ENCODE measurements at regions not wholly inside any gene's neighbourhood (a gene's known extent, or its start where the extent isn't known, plus 50 kb on each side); places are given as distances from the start of the nearest gene placed in this dataset.

- no peak for DNase-seq
- H3K27me3 Mint-ChIP-seq (ENCODE audit: insufficient read depth, unreplicated experiment), result peaks cover 10% of the 10 kb centered on the region
- no peaks in the 10 kb centered on the region for H3K4me1 ChIP-seq
- no peaks in the 10 kb centered on the region for H3K36me3 ChIP-seq (ENCODE audit: control insufficient read depth, insufficient read depth, low read length)
- no peaks in the 10 kb centered on the region; the same call in 1 of the 2 replicates for H3K27me3 ChIP-seq (replicated peaks; ENCODE audit: control insufficient read depth, insufficient read depth, low read length)
- intact Hi-C loops (cut with micrococcal nuclease; ENCODE audit: unreplicated experiment), result no loop called here
- no peak overlapping the region for H3K4me3 ChIP-seq (ENCODE audit: low read depth, low read length)
- POLR2A ChIA-PET, result interaction anchor here (0.6 kb wide), 1 partner anchor 211 kb away, joined by 3 read pairs; no protein-coding TSS in a partner anchor
- no peaks in the 10 kb centered on the region for H3K36me3 Mint-ChIP-seq (ENCODE audit: insufficient read depth, unreplicated experiment)
- no TSS peak for BruUV-seq (replicated peaks)
- H3K27ac Mint-ChIP-seq (ENCODE audit: unreplicated experiment), result no peak overlapping the region
- no peak for TF ChIP-seq CTCF (IDR thresholded peaks at IDR 0.05; ENCODE audit: insufficient read depth in 1 of 2, low read depth in 1 of 2, low read length in 1 of 2, severe bottlenecking in 1 of 2, unreplicated experiment in 1 of 2)
- no peaks in the 10 kb centered on the region for H3K9me3 Mint-ChIP-seq (ENCODE audit: unreplicated experiment)
- H3K4me1 Mint-ChIP-seq (ENCODE audit: low read depth, unreplicated experiment), result no peaks in the 10 kb centered on the region
- CTCF ChIA-PET, result no interaction called here
- H3K4me3 Mint-ChIP-seq (ENCODE audit: unreplicated experiment), result no peak overlapping the region
- H3K9me3 ChIP-seq, result no peaks in the 10 kb centered on the region
Measured at GRCh38 chr10:58013406-58013805, 254.3 kb downstream of the IPMK start.

GRCh38 chr10:58010073-58010702 lies 257.5 kb downstream of the IPMK start:
- ChIA-PET POLR2A (no interaction called here), CTCF (no interaction called here)
- Mint-ChIP-seq H3K4me3 (ENCODE audit: unreplicated experiment) (no peak overlapping the region), H3K27ac (ENCODE audit: unreplicated experiment) (no peak overlapping the region), H3K4me1 (ENCODE audit: low read depth, unreplicated experiment) (no peaks in the 10 kb centered on the region), H3K9me3 (ENCODE audit: unreplicated experiment) (no peaks in the 10 kb centered on the region), H3K36me3 (ENCODE audit: insufficient read depth, unreplicated experiment) (no peaks in the 10 kb centered on the region), H3K27me3 (ENCODE audit: insufficient read depth, unreplicated experiment) (peaks cover 7% of the 10 kb centered on the region)
- Histone ChIP-seq H3K4me3 (ENCODE audit: low read depth, low read length) (no peak overlapping the region), H3K36me3 (ENCODE audit: control insufficient read depth, insufficient read depth, low read length) (no peaks in the 10 kb centered on the region), H3K4me1 (no peaks in the 10 kb centered on the region), H3K27me3 (replicated peaks; ENCODE audit: control insufficient read depth, insufficient read depth, low read length) (no peaks in the 10 kb centered on the region; the same call in 1 of the 2 replicates), H3K9me3 (no peaks in the 10 kb centered on the region)
- TF ChIP-seq CTCF (IDR thresholded peaks at IDR 0.05; ENCODE audit: insufficient read depth in 1 of 2, low read depth in 1 of 2, low read length in 1 of 2, severe bottlenecking in 1 of 2, unreplicated experiment in 1 of 2), result no peak
- BruUV-seq (replicated peaks), result no TSS peak
- intact Hi-C loops (cut with micrococcal nuclease; ENCODE audit: unreplicated experiment), result no loop called here
- DNase-seq, result no peak

DNA sequence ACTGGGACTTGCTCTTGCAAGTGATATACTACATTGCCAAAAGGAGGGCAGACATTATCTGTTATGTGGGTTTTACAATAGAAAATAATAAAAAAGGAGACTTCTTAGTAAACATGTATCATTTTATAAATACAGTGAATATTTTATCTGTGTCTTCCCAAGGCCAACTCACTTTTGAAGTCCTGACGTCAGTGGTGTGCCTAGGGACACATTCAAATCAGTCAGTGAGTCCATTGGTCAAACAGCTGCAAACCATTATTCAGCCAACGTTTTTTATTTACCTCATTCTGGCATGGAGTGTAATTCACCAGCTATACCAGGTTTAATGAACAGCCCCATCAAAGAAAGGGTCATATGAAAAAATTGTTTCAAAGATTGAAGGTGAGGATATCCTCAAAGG lies 263.7 kb downstream of the IPMK start:
- H3K9me3 ChIP-seq, result no peaks in the 10 kb centered on the region
- no peaks in the 10 kb centered on the region for H3K36me3 ChIP-seq (ENCODE audit: control insufficient read depth, insufficient read depth, low read length)
- H3K4me3 ChIP-seq (ENCODE audit: low read depth, low read length), result no peak overlapping the region
- POLR2A ChIA-PET, result no interaction called here
- Mint-ChIP-seq H3K9me3 (ENCODE audit: unreplicated experiment) (no peaks in the 10 kb centered on the region), H3K4me3 (ENCODE audit: unreplicated experiment) (no peak overlapping the region), H3K36me3 (ENCODE audit: insufficient read depth, unreplicated experiment) (no peaks in the 10 kb centered on the region), H3K27me3 (ENCODE audit: insufficient read depth, unreplicated experiment) (peaks cover 12% of the 10 kb centered on the region), H3K4me1 (ENCODE audit: low read depth, unreplicated experiment) (no peaks in the 10 kb centered on the region), H3K27ac (ENCODE audit: unreplicated experiment) (no peak overlapping the region)
- no peaks in the 10 kb centered on the region for H3K4me1 ChIP-seq
- TF ChIP-seq CTCF (IDR thresholded peaks at IDR 0.05; ENCODE audit: insufficient read depth in 1 of 2, low read depth in 1 of 2, low read length in 1 of 2, severe bottlenecking in 1 of 2, unreplicated experiment in 1 of 2), result no peak
- intact Hi-C loops (cut with micrococcal nuclease; ENCODE audit: unreplicated experiment), result no loop called here
- CTCF ChIA-PET, result no interaction called here
- BruUV-seq (replicated peaks), result no TSS peak
- H3K27me3 ChIP-seq (replicated peaks; ENCODE audit: control insufficient read depth, insufficient read depth, low read length), result no peaks in the 10 kb centered on the region
- DNase-seq, result no peak

Data from Caco-2 (cell line).